HG02884 (cell line): ENCODE measurements at regions not wholly inside any gene's neighbourhood (a gene's known extent, or its start where the extent isn't known, plus 50 kb on each side); places are given as distances from the start of the nearest gene placed in this dataset.

ENCODE experiments used
- ATAC-seq: cut with Tn5 transposase; IDR thresholded peaks from one replicate; pipeline ENCODE4 v1.9.1; 2021; ENCODE audit warnings: mild to moderate bottlenecking, moderate library complexity; ENCODE audit not compliant: unreplicated experiment

GRCh38 chr11:24298146-24298545 lies 198.7 kb upstream of the LUZP2 start:
- no peak for ATAC-seq

- no peak for ATAC-seq
These were observed 184.9 kb upstream of the LUZP2 start for GRCh38 chr11:24311974-24312373.

- ATAC-seq: no peak
These were observed 184.2 kb upstream of the LUZP2 start for GRCh38 chr11:24312464-24313238.

- no peak for ATAC-seq
These were observed 175.6 kb upstream of the LUZP2 start for GRCh38 chr11:24321229-24321628.

- ATAC-seq: no peak
These were observed 172.6 kb upstream of the LUZP2 start for GRCh38 chr11:24324211-24324610.

- ATAC-seq: no peak
These were observed 152.6 kb upstream of the LUZP2 start for GRCh38 chr11:24344222-24344621.

GRCh38 chr11:24348908-24349307 lies 147.9 kb upstream of the LUZP2 start:
- no peak for ATAC-seq

- ATAC-seq: no peak
These were observed 145.7 kb upstream of the LUZP2 start for GRCh38 chr11:24351179-24351578.

- no peak for ATAC-seq
These were observed 140.4 kb upstream of the LUZP2 start for GRCh38 chr11:24356501-24356900.

GRCh38 chr11:24357620-24358410 lies 139.0 kb upstream of the LUZP2 start:
- no peak for ATAC-seq

- ATAC-seq: no peak
These were observed 124.4 kb upstream of the LUZP2 start for GRCh38 chr11:24372491-24372890.

GRCh38 chr11:24373516-24373915 lies 123.3 kb upstream of the LUZP2 start:
- no peak for ATAC-seq

GRCh38 chr11:24375351-24375750 lies 121.5 kb upstream of the LUZP2 start:
- no peak for ATAC-seq

GRCh38 chr11:24375931-24376330 lies 120.9 kb upstream of the LUZP2 start:
- no peak for ATAC-seq

- no peak for ATAC-seq
These were observed 113.7 kb upstream of the LUZP2 start for GRCh38 chr11:24383137-24383536.

- no peak for ATAC-seq
These were observed 112.6 kb upstream of the LUZP2 start for GRCh38 chr11:24384240-24384639.

GRCh38 chr11:24386546-24387397 lies 110.1 kb upstream of the LUZP2 start:
- ATAC-seq: no peak

- ATAC-seq: no peak
These were observed 107.3 kb upstream of the LUZP2 start for GRCh38 chr11:24389575-24389974.

GRCh38 chr11:24390016-24390415 lies 106.8 kb upstream of the LUZP2 start:
- ATAC-seq: no peak

GRCh38 chr11:24390762-24391161 lies 106.1 kb upstream of the LUZP2 start:
- no peak for ATAC-seq

GRCh38 chr11:24391167-24391566 lies 105.7 kb upstream of the LUZP2 start:
- no peak for ATAC-seq
